ENCODE measurements at regions not wholly inside any gene's neighbourhood (a gene's known extent, or its start where the extent isn't known, plus 50 kb on each side); places are given as distances from the start of the nearest gene placed in this dataset.

- TF ChIP-seq CTCF (IDR thresholded peaks at IDR 0.05) (no peak), POLR2AphosphoS5 (IDR thresholded peaks at IDR 0.05) (no peak), EP300 (IDR thresholded peaks at IDR 0.05; ENCODE audit: low read depth) (no peak), POLR2A (IDR thresholded peaks at IDR 0.05) (no peak)
Measured at GRCh38 chr22:44615602-44616180, 86.3 kb upstream of the PRR5 start.

Measured in transverse colon (tissue), 4 donors.